Suprapubic skin (tissue), 3 donors: ENCODE measurements at regions not wholly inside any gene's neighbourhood (a gene's known extent, or its start where the extent isn't known, plus 50 kb on each side); places are given as distances from the start of the nearest gene placed in this dataset.

ENCODE experiments used
- CTCF ChIP-seq, 2 donors: fragments of 200-600 bp in 1 of 2; fragments of 450-650 bp in 1 of 2; sonication (generic) in 1 of 2; IDR thresholded peaks; one replicate each; pipeline ENCODE4 v1.5.1; 2016 to 2019; ENCODE audit warnings: antibody characterized with exemption in 2 of 2, mild to moderate bottlenecking in 1 of 2, moderate library complexity in 1 of 2
- POLR2AphosphoS5 ChIP-seq, 3 donors: sonication (generic); formaldehyde crosslinking; IDR thresholded peaks; one replicate each; pipeline ENCODE4 v1.6.1; 2017; ENCODE audit warnings: antibody characterized with exemption in 3 of 3

GRCh38 chrX:115366535-115366934 lies 77.0 kb downstream of the LUZP4 start:
- TF ChIP-seq CTCF (IDR thresholded peaks at IDR 0.05) (no peak), POLR2AphosphoS5 (IDR thresholded peaks at IDR 0.05) (no peak)
